SK-N-SH (cell line): ENCODE measurements at regions not wholly inside any gene's neighbourhood (a gene's known extent, or its start where the extent isn't known, plus 50 kb on each side); places are given as distances from the start of the nearest gene placed in this dataset.

Experiments used
- CTCF ChIA-PET: fragments of 300-600, 350-600 bp; formaldehyde crosslinking; extraction: SDS; loops from one replicate; lab custom pipeline; 2021; lab: Yijun Ruan, JAX
- POLR2A ChIA-PET: fragments of 350-600 bp; sonication (Branson Sonifier 250); formaldehyde crosslinking; extraction: SDS; loops from one replicate; lab custom pipeline; 2020; ENCODE audit warnings: antibody characterized with exemption, inconsistent platforms; lab: Yijun Ruan, JAX
- DNase-seq: peaks from one replicate; pipeline ENCODE4 v3.0.0; 2012
- H2AFZ ChIP-seq: fragments of 200-600 bp; sonication (generic); 2 replicates; pipeline ENCODE4 v1.8.1; 2016; ENCODE audit warnings: antibody characterized with exemption, mild to moderate bottlenecking, low read depth
- H3F3A ChIP-seq: fragments of 200-600 bp; sonication (generic); replicated peaks from 2 replicates; pipeline ENCODE3; 2016; ENCODE audit warnings: antibody characterized with exemption, mild to moderate bottlenecking; ENCODE audit not compliant: insufficient read depth
- H3K27ac ChIP-seq, 2 experiments: fragments of 200-500 bp in 1 of 2; fragments of 200-600 bp in 1 of 2; sonication (Bioruptor generic) in 1 of 2; sonication (generic), shearing (Covaris generic) in 1 of 2; 2 replicates each; pipeline versions ENCODE4 v1.5.1 to v1.6.1; 2014 to 2016; ENCODE audit warnings: low read depth in 2 of 2, inconsistent platforms in 1 of 2, low read length in 1 of 2, mild to moderate bottlenecking in 1 of 2, mixed read lengths in 1 of 2
- H3K27me3 ChIP-seq: fragments of 200-600 bp; sonication (generic), shearing (Covaris generic); 2 replicates; pipeline ENCODE4 v1.6.1; 2016; ENCODE audit warnings: mixed run types; ENCODE audit not compliant: insufficient read depth
- H3K36me3 ChIP-seq, 2 experiments: fragments of 200-500 bp in 1 of 2; fragments of 200-600 bp in 1 of 2; sonication (Bioruptor generic) in 1 of 2; sonication (generic) in 1 of 2; replicated peaks in 1 of 2; 2 replicates each; pipeline versions ENCODE3 to v1.5.1; 2014 to 2016; ENCODE audit warnings: low read length in 1 of 2, mild to moderate bottlenecking in 1 of 2; ENCODE audit not compliant: insufficient read depth in 2 of 2, control insufficient read depth in 1 of 2
- H3K4me1 ChIP-seq, 2 experiments: fragments of 200-500 bp in 1 of 2; fragments of 200-600 bp in 1 of 2; sonication (Bioruptor generic) in 1 of 2; sonication (generic), shearing (Covaris generic) in 1 of 2; 2 replicates each; pipeline versions ENCODE4 v1.5.1 to v1.6.1; 2014 to 2016; ENCODE audit warnings: low read depth in 1 of 2, low read length in 1 of 2, mixed run types in 1 of 2; ENCODE audit not compliant: insufficient read depth in 2 of 2, control insufficient read depth in 1 of 2
- H3K4me2 ChIP-seq: fragments of 200-600 bp; sonication (generic), shearing (Covaris generic); 2 replicates; pipeline ENCODE4 v1.6.1; 2017; ENCODE audit warnings: mixed run types
- H3K4me3 ChIP-seq, 2 experiments: fragments of 200-500 bp in 1 of 2; fragments of 200-600 bp in 1 of 2; sonication (Bioruptor generic) in 1 of 2; sonication (generic), shearing (Covaris generic) in 1 of 2; 2 replicates each; pipeline versions ENCODE4 v1.5.1 to v1.8.1; 2014 to 2016; ENCODE audit warnings: low read depth in 2 of 2, inconsistent platforms in 1 of 2, low read length in 1 of 2, mild to moderate bottlenecking in 1 of 2, mixed read lengths in 1 of 2, moderate library complexity in 1 of 2
- H3K79me2 ChIP-seq: fragments of 200-600 bp; sonication (generic); 2 replicates; pipeline ENCODE4 v1.8.1; 2017; ENCODE audit warnings: mild to moderate bottlenecking; ENCODE audit not compliant: insufficient read depth
- H3K9ac ChIP-seq: fragments of 200-600 bp; sonication (generic); 2 replicates; pipeline ENCODE4 v1.6.1; 2017; ENCODE audit warnings: mixed run types
- H3K9me2 ChIP-seq: fragments of 200-600 bp; sonication (generic); 2 replicates; pipeline ENCODE4 v1.6.1; 2017; ENCODE audit warnings: mixed run types
- H3K9me3 ChIP-seq: fragments of 200-600 bp; sonication (generic); 2 replicates; pipeline ENCODE4 v1.6.1; 2017; ENCODE audit warnings: mixed run types, mild to moderate bottlenecking, moderate library complexity
- H4K20me1 ChIP-seq: fragments of 200-600 bp; sonication (generic); 2 replicates; pipeline ENCODE4 v1.6.1; 2017; ENCODE audit warnings: mild to moderate bottlenecking, mixed run types; ENCODE audit not compliant: insufficient read depth
- CHD2 ChIP-seq: fragments of 150-350 bp; IDR thresholded peaks from 2 replicates; pipeline ENCODE4 v1.6.1; 2018; ENCODE audit warnings: low read length; ENCODE audit not compliant: partially characterized antibody
- CTCF ChIP-seq: fragments of 200-600 bp; sonication (generic); IDR thresholded peaks from 2 replicates; pipeline ENCODE4 v1.6.1; 2017; ENCODE audit warnings: antibody characterized with exemption, mild to moderate bottlenecking, moderate library complexity
- ELF1 ChIP-seq: IDR thresholded peaks from 2 replicates; pipeline ENCODE4 v1.4.0; 2012
- FOSL2 ChIP-seq: IDR thresholded peaks from 2 replicates; pipeline ENCODE4 v1.4.0; 2012; ENCODE audit warnings: low read depth, mild to moderate bottlenecking, moderate library complexity, borderline replicate concordance
- FOXJ3 ChIP-seq: sonication (generic); formaldehyde crosslinking; IDR thresholded peaks from 2 replicates; pipeline ENCODE4 v1.5.1; 2020; ENCODE audit warnings: mild to moderate bottlenecking, missing genetic modification reagents
- MXI1 ChIP-seq: IDR thresholded peaks from 2 replicates; pipeline ENCODE4 v1.6.1; 2012; ENCODE audit warnings: mild to moderate bottlenecking, low read depth, low read length, improper control_type of control experiment
- NRF1 ChIP-seq: IDR thresholded peaks from 2 replicates; pipeline ENCODE4 v1.6.1; 2012; ENCODE audit warnings: low read depth, mild to moderate bottlenecking, low read length
- POLR2AphosphoS5 ChIP-seq: IDR thresholded peaks from 2 replicates; pipeline ENCODE4 v1.6.1; 2012; ENCODE audit warnings: low read depth, low read length
- RCOR1 ChIP-seq: fragments of 150-350 bp; IDR thresholded peaks from 2 replicates; pipeline ENCODE4 v1.6.1; 2017; ENCODE audit warnings: antibody characterized with exemption, low read length
- REST ChIP-seq: IDR thresholded peaks from 2 replicates; pipeline ENCODE4 v1.6.1; 2012; ENCODE audit warnings: mild to moderate bottlenecking, low read depth, low read length, moderate library complexity
- RFX5 ChIP-seq: IDR thresholded peaks from 2 replicates; pipeline ENCODE4 v1.6.1; 2012; ENCODE audit warnings: mild to moderate bottlenecking, improper control_type of control experiment, low read length
- RXRA ChIP-seq: IDR thresholded peaks from 2 replicates; pipeline ENCODE4 v1.4.0; 2012; ENCODE audit warnings: low read depth, mild to moderate bottlenecking, borderline replicate concordance
- TAF1 ChIP-seq: IDR thresholded peaks from 2 replicates; pipeline ENCODE4 v1.6.1; 2012; ENCODE audit warnings: low read depth, mild to moderate bottlenecking, low read length, moderate library complexity, borderline replicate concordance
- USF1 ChIP-seq: IDR thresholded peaks from 2 replicates; pipeline ENCODE4 v1.4.0; 2012; ENCODE audit warnings: low read depth, borderline replicate concordance
- WGBS: methylation state at CpG from one replicate; pipeline ENCODE4 v1.1.6; 2017; ENCODE audit warnings: low lambda C conversion rate; 5-methylcytosine and 5-hydroxymethylcytosine counted together
- TF ChIP-seq, protein P1 (sequence below): fragments of 150-350 bp; IDR thresholded peaks from 2 replicates; pipeline ENCODE4 v1.6.1; 2017; ENCODE audit warnings: antibody characterized with exemption, low read length, low read depth, borderline replicate concordance

DNA sequence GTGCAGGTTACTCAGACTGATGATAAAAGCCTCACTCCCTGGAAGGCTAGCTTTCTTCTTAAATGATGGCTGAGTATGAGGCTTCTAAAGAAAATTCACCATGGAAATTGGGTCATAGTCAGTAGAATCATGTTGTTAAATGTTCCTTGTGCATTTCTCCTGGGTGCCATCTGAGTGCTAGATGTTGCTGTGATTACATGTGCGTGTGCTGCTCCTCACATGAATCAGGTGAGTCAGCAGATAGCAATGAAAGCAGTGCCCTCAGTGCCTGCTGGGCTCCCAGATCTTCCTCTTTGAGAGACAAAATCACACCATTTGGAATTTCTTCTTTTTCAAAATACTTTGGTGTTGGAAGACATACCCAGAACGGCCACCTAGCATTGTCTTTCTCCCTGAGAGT is 331.7 kb downstream of the XPNPEP1 start:
- no peak overlapping the region for H3K4me2 ChIP-seq
- H3K4me3 ChIP-seq = no peak overlapping the region
- H4K20me1 ChIP-seq = no peaks in the 10 kb centered on the region
- H3K9ac ChIP-seq = no peak overlapping the region
- H3K79me2 ChIP-seq = no peaks in the 10 kb centered on the region
- CTCF ChIA-PET = no interaction called here
- no peak overlapping the region for H3K27ac ChIP-seq
- no peaks in the 10 kb centered on the region for H3K4me1 ChIP-seq
- no peaks in the 10 kb centered on the region for H3F3A ChIP-seq
- H3K27me3 ChIP-seq = no peaks in the 10 kb centered on the region
- no peaks in the 10 kb centered on the region for H3K36me3 ChIP-seq
- H3K9me2 ChIP-seq = no peaks in the 10 kb centered on the region
- 14% methylated on average over 2 of the region's 2 CpGs for WGBS
- no peak overlapping the region for H2AFZ ChIP-seq
- H3K9me3 ChIP-seq = no peaks in the 10 kb centered on the region
- DNase-seq = no peak
- POLR2A ChIA-PET = no interaction called here
- TF ChIP-seq CHD2 (no peak), POLR2AphosphoS5 (no peak), MXI1 (no peak), REST (no peak), RFX5 (no peak), USF1 (no peak), NRF1 (no peak), RCOR1 (no peak), FOSL2 (no peak), ELF1 (no peak), RXRA (no peak)
- TF ChIP-seq, protein P1, sequence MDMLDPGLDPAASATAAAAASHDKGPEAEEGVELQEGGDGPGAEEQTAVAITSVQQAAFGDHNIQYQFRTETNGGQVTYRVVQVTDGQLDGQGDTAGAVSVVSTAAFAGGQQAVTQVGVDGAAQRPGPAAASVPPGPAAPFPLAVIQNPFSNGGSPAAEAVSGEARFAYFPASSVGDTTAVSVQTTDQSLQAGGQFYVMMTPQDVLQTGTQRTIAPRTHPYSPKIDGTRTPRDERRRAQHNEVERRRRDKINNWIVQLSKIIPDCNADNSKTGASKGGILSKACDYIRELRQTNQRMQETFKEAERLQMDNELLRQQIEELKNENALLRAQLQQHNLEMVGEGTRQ = no peak

GRCh38 chr10:109588259-109588658 is 335.1 kb downstream of the XPNPEP1 start:
- H3K36me3 ChIP-seq = no peaks in the 10 kb centered on the region
- H3K4me1 ChIP-seq = no peaks in the 10 kb centered on the region
- no peaks in the 10 kb centered on the region for H3K79me2 ChIP-seq
- H3K4me3 ChIP-seq = no peak overlapping the region
- ChIA-PET POLR2A (no interaction called here), CTCF (no interaction called here)
- H3K27me3 ChIP-seq = no peaks in the 10 kb centered on the region
- H3F3A ChIP-seq = no peaks in the 10 kb centered on the region
- no peaks in the 10 kb centered on the region for H4K20me1 ChIP-seq
- H2AFZ ChIP-seq = no peak overlapping the region
- no peak overlapping the region for H3K9ac ChIP-seq
- no peaks in the 10 kb centered on the region for H3K9me3 ChIP-seq
- WGBS = 23% methylated on average over 3 of the region's 3 CpGs
- H3K27ac ChIP-seq = no peak overlapping the region
- H3K9me2 ChIP-seq = no peaks in the 10 kb centered on the region
- H3K4me2 ChIP-seq = no peak overlapping the region
- no peak for DNase-seq
- no peak for TF ChIP-seq USF1
- no peak for TF ChIP-seq CTCF
- no peak for TF ChIP-seq TAF1
- no peak for TF ChIP-seq RFX5
- TF ChIP-seq REST = no peak
- TF ChIP-seq RCOR1 = no peak
- no peak for TF ChIP-seq CHD2
- TF ChIP-seq FOSL2 = no peak
- TF ChIP-seq MXI1 = no peak
- no peak for TF ChIP-seq FOXJ3 (CRISPR knock-in tag)
